ENCODE measurements at regions not wholly inside any gene's neighbourhood (a gene's known extent, or its start where the extent isn't known, plus 50 kb on each side); places are given as distances from the start of the nearest gene placed in this dataset.

DNA sequence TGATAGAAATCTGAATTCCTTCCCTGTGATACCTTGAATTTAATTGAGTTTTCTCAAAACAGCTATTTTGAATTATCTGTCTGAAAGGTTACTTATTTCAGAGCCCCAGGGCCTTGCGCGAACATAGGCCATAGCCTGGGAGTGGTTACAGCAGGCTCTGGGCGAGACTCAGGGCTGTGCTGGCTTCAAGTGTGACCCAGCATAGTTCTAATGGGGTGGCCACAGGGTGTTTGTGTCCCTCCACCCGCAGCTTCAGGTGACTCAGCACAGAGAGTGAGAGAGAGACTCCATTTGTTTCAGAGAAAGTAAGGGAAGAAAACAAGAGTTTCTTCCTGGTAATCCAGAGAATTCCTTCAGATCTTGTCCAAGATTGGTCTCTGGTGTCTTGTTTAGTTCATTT is 137.9 kb upstream of the POU3F3 start:
- H3K36me3 Mint-ChIP-seq, result no peaks in the 10 kb centered on the region

DNA sequence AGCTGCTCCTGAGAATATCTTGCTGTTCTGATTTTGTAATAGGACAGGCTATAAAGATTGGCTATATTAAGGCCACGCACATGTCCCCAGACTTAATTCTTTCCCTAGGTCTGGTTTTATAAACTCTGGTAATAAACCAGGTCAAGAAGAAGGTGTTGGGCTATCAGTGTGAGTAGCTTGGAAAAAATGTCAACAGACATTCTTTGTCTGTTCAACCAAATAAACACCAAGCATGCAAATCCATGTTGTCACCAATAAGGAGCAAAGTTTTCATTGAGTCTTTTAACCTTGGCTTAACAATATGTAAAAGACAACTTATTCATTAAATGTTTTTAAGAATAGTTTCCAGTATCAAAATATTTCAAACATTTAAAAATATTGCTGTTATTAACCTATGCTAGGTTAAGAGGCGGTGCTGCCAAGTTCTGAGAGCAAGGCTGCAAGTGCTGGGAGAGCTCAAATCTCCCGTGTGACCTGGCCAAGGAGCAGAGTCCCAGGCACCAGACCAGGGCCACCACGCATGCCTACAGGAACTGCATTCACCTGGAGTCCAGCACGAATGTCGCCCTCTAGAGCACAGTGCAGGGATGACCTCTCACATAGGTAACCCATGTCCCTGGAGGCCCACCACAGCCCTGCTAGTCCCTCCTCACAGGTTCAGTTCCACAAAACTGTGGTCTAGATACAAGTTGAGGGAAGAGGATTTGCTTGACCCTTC is 120.5 kb upstream of the POU3F3 start:
- peaks cover 18% of the 10 kb centered on the region for H3K27me3 Mint-ChIP-seq (ENCODE audit: low read depth)
- no peaks in the 10 kb centered on the region for H3K36me3 Mint-ChIP-seq
- peaks cover 21% of the 10 kb centered on the region for H3K9me3 Mint-ChIP-seq
- TF ChIP-seq, protein P1, sequence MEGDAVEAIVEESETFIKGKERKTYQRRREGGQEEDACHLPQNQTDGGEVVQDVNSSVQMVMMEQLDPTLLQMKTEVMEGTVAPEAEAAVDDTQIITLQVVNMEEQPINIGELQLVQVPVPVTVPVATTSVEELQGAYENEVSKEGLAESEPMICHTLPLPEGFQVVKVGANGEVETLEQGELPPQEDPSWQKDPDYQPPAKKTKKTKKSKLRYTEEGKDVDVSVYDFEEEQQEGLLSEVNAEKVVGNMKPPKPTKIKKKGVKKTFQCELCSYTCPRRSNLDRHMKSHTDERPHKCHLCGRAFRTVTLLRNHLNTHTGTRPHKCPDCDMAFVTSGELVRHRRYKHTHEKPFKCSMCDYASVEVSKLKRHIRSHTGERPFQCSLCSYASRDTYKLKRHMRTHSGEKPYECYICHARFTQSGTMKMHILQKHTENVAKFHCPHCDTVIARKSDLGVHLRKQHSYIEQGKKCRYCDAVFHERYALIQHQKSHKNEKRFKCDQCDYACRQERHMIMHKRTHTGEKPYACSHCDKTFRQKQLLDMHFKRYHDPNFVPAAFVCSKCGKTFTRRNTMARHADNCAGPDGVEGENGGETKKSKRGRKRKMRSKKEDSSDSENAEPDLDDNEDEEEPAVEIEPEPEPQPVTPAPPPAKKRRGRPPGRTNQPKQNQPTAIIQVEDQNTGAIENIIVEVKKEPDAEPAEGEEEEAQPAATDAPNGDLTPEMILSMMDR (IDR thresholded peaks at IDR 0.05; ENCODE audit: unreplicated experiment), result no peak
- no peak for DNase-seq (ENCODE audit: low spot score in 2 of 2, unreplicated experiment in 2 of 2)
- H3K27ac Mint-ChIP-seq, result no peak overlapping the region
- no peak overlapping the region for H3K4me3 Mint-ChIP-seq
- no peaks in the 10 kb centered on the region for H3K4me1 Mint-ChIP-seq

More for the DNA sequence above, 137.9 kb upstream of the POU3F3 start:
- TF ChIP-seq, protein P1 (IDR thresholded peaks at IDR 0.05; ENCODE audit: unreplicated experiment), result no peak
- Mint-ChIP-seq H3K27me3 (ENCODE audit: low read depth) (peaks cover 18% of the 10 kb centered on the region), H3K4me1 (no peaks in the 10 kb centered on the region), H3K9me3 (peaks cover 9% of the 10 kb centered on the region), H3K27ac (no peak overlapping the region), H3K4me3 (no peak overlapping the region)
- no peak for DNase-seq (ENCODE audit: low spot score in 2 of 2, unreplicated experiment in 2 of 2)

DNA sequence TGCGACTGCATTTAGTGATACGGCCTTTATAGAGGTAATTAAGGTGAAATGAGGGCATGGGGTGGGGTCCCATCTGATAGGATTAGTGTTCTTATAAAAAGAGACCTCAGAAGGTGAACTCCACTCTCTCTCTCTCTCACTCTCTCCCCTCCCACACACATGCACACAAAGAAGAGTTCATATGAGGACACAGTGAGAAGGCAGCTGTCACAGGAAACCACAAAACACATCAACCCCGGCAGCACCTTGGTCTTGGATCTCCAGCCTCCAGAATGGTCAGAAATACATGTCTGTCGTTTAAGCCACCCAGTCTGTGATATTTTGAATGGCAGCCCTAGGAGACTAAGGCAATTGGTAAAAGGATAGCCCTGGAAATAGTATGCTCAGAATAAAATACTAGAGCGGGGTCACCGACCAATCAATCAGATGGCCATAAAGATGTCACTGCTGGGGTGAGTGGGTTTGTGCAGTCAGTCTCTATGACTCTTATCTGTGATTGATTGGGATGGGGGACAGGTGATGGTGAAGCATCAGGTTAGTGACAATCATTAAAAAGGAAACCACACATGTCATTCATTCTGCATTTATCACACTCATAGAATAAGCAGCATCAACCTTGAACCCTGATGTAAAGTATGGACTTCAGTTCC is 118.9 kb upstream of the POU3F3 start:
- TF ChIP-seq, protein P1 (IDR thresholded peaks at IDR 0.05; ENCODE audit: unreplicated experiment), result no peak
- Mint-ChIP-seq H3K27ac (no peak overlapping the region), H3K4me1 (no peaks in the 10 kb centered on the region), H3K9me3 (peaks cover 17% of the 10 kb centered on the region), H3K36me3 (no peaks in the 10 kb centered on the region), H3K4me3 (no peak overlapping the region), H3K27me3 (ENCODE audit: low read depth) (peaks cover 29% of the 10 kb centered on the region)
- DNase-seq (ENCODE audit: low spot score in 2 of 2, unreplicated experiment in 2 of 2), result no peak

DNA sequence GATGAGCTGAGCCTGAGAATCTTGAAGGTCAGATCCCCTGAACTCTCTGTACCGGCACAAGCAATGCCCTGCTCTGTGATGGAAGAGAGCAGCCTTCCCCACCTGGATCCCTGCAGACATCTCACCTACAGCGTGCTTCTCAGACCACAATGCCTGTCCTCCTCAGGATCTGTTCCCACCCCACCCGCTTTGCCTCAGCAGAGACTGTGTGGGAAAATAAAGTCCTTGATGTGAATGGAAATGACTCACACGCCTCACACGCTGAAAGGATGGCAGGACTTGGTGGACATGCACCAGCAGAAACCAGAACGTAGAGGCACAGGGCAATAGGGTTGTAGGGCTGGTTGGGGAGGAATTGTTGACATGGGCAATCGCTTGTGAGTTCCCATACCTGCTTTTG is 117.9 kb upstream of the POU3F3 start:
- no peak overlapping the region for H3K4me3 Mint-ChIP-seq
- peaks cover 35% of the 10 kb centered on the region for H3K27me3 Mint-ChIP-seq (ENCODE audit: low read depth)

DNA sequence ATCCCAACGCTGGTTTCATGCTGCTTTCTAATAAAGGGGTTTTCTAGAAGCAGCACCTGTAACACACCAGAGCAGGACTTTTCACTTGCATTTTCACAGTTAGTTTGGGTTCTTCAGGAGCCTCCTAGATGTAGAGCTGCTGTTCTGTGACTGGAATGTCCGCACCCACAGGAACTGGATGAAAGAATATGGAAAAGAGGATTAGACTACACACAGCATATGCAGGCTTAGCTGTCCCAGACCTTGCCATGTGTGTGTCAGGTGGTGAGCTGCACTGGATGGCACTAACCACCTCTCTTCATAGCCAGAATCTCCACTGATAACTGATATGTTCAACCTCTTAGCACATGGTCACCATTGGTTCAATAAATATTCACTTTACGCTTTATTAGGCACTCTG is 112.1 kb upstream of the POU3F3 start:
- no peaks in the 10 kb centered on the region for H3K36me3 Mint-ChIP-seq

More for the DNA sequence above, 117.9 kb upstream of the POU3F3 start:
- TF ChIP-seq, protein P1 (IDR thresholded peaks at IDR 0.05; ENCODE audit: unreplicated experiment), result no peak
- Mint-ChIP-seq H3K4me1 (no peaks in the 10 kb centered on the region), H3K9me3 (peaks cover 8% of the 10 kb centered on the region), H3K36me3 (no peaks in the 10 kb centered on the region), H3K27ac (no peak overlapping the region)
- no peak for DNase-seq (ENCODE audit: low spot score in 2 of 2, unreplicated experiment in 2 of 2)

More for the DNA sequence above, 112.1 kb upstream of the POU3F3 start:
- no peak overlapping the region for H3K27ac Mint-ChIP-seq
- H3K9me3 Mint-ChIP-seq, result no peaks in the 10 kb centered on the region
- TF ChIP-seq, protein P1 (IDR thresholded peaks at IDR 0.05; ENCODE audit: unreplicated experiment), result no peak
- no peak for DNase-seq (ENCODE audit: low spot score in 2 of 2, unreplicated experiment in 2 of 2)
- H3K27me3 Mint-ChIP-seq (ENCODE audit: low read depth), result peaks cover 80% of the 10 kb centered on the region
- H3K4me3 Mint-ChIP-seq, result no peak overlapping the region
- no peaks in the 10 kb centered on the region for H3K4me1 Mint-ChIP-seq
